ENCODE measurements at regions not wholly inside any gene's neighbourhood (a gene's known extent, or its start where the extent isn't known, plus 50 kb on each side); places are given as distances from the start of the nearest gene placed in this dataset.

DNA sequence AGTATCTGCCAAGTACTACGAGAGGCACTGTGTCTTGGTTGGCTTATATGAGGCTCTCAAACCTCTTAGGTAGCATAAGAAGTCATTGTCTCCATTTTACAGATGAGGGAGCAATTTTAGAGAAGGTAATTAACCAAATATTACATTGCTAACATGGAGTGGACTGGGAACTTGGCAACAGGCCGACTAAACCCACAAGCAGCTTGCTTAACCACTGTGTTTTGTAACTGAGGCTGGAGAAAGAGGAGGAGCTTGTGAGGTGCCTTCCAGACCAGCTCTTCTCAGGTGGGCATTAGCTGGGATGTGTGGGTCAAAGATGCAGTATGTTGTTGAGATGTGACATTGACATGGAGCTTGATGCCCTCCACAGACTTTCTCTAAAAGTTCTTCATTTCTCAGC is 835.6 kb upstream of the RBFOX1 start:
- no peak for TF ChIP-seq TAF1 (IDR thresholded peaks at IDR 0.05; ENCODE audit: borderline replicate concordance, low read depth, low read length)
- TF ChIP-seq POLR2A (IDR thresholded peaks at IDR 0.05; ENCODE audit: low read depth, low read length) = no peak
- no peak for TF ChIP-seq POLR2AphosphoS5 (IDR thresholded peaks at IDR 0.05; ENCODE audit: low read depth, low read length)

All from GM12892 (cell line).